ENCODE measurements at regions not wholly inside any gene's neighbourhood (a gene's known extent, or its start where the extent isn't known, plus 50 kb on each side); places are given as distances from the start of the nearest gene placed in this dataset.

DNA sequence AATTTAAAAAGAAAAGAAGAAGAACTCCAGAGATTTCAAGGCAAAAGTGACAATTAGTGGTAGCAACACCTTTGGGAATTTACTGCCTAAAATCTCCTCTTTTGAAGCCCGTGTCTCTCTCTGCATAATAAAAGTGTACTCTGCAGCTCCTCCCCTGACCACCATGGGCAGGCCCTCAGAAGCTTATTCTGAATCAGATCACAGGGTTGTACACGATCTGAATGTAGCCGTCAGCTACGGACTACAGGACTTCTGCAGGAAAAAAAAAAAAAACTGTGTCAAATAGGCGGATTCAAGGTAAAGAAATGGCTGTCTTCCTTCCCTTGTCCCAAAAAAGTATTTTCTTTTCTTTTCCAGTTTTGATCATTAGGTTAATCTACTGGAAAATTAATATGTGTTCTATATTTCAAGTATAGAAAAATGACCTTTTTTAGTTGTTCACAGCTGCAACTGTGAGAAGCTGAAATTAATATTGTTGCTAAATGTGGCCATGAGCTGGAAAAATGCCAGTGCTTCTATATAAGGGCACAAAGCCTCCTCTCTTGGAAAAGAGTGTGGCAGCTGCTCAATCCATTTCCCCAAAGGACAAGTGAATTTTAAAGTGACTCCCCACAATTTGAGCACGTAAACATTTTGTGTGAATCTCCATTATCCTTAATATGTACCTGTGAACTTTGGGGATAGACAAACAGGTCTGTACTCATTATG, 397.4 kb downstream of the C6orf118 start:
- no peak for TF ChIP-seq EZH2 (IDR thresholded peaks at IDR 0.05; ENCODE audit: insufficient read depth, poor library complexity, severe bottlenecking)
- no peak for TF ChIP-seq EZH2phosphoT487 (IDR thresholded peaks at IDR 0.05; ENCODE audit: insufficient read depth, low read depth)
